Ishikawa (cell line): ENCODE measurements at regions not wholly inside any gene's neighbourhood (a gene's known extent, or its start where the extent isn't known, plus 50 kb on each side); places are given as distances from the start of the nearest gene placed in this dataset.

Experiments
- CEBPB ChIP-seq: IDR thresholded peaks from 2 replicates; pipeline ENCODE4 v1.6.1; 2012
- CREB1 ChIP-seq: IDR thresholded peaks from 2 replicates; pipeline ENCODE4 v1.6.1; 2012; ENCODE audit warnings: low read depth
- EGR1 ChIP-seq: IDR thresholded peaks from 2 replicates; pipeline ENCODE4 v1.6.1; 2012
- EP300 ChIP-seq: IDR thresholded peaks from 2 replicates; pipeline ENCODE4 v1.6.1; 2012; ENCODE audit warnings: borderline replicate concordance
- MAX ChIP-seq: IDR thresholded peaks from 2 replicates; pipeline ENCODE4 v1.6.1; 2012
- REST ChIP-seq: IDR thresholded peaks from 2 replicates; pipeline ENCODE4 v1.6.1; 2012; ENCODE audit warnings: low read depth, mild to moderate bottlenecking
- TAF1 ChIP-seq: IDR thresholded peaks from 2 replicates; pipeline ENCODE4 v1.6.1; 2012; ENCODE audit warnings: low read depth, mild to moderate bottlenecking
- TCF12 ChIP-seq: IDR thresholded peaks from 2 replicates; pipeline ENCODE4 v1.6.1; 2012; ENCODE audit warnings: low read depth
- USF1 ChIP-seq: IDR thresholded peaks from 2 replicates; pipeline ENCODE4 v1.6.1; 2012

- no peak for TF ChIP-seq EP300
- TF ChIP-seq REST, result no peak
- TF ChIP-seq EGR1, result no peak
- no peak for TF ChIP-seq TCF12
- no peak for TF ChIP-seq CEBPB
- no peak for TF ChIP-seq MAX
- TF ChIP-seq TAF1, result no peak
- no peak for TF ChIP-seq CREB1
- TF ChIP-seq USF1, result no peak
Measured at GRCh38 chr6:23380465-23380864, 745.5 kb upstream of the NRSN1 start.
